Right renal pelvis (tissue), 4 donors: ENCODE measurements at regions not wholly inside any gene's neighbourhood (a gene's known extent, or its start where the extent isn't known, plus 50 kb on each side); places are given as distances from the start of the nearest gene placed in this dataset.

Source experiments
- DNase-seq, 4 donors: peaks; one replicate each; pipeline ENCODE4 v3.0.0-alpha.2; 2013; ENCODE audit warnings: low read depth in 4 of 4, low spot score in 3 of 4, missing footprints in 1 of 4

- DNase-seq, result no peak
These were observed 321.1 kb upstream of the EDNRB start for GRCh38 chr13:78239714-78240113.

- DNase-seq, result no peak
These were observed 320.3 kb upstream of the EDNRB start for GRCh38 chr13:78238911-78239310.

GRCh38 chr13:78228940-78229339 is 310.3 kb upstream of the EDNRB start:
- DNase-seq, result no peak

GRCh38 chr13:78228211-78228610 is 309.6 kb upstream of the EDNRB start:
- DNase-seq, result no peak

- no peak for DNase-seq
These were observed 309.1 kb upstream of the EDNRB start for GRCh38 chr13:78227709-78228108.

GRCh38 chr13:78215458-78216108 is 297.0 kb upstream of the EDNRB start:
- no peak for DNase-seq

- DNase-seq, result no peak
These were observed 282.8 kb upstream of the EDNRB start for GRCh38 chr13:78201411-78201810.

- no peak for DNase-seq
These were observed 280.2 kb upstream of the EDNRB start for GRCh38 chr13:78198821-78199220.

- DNase-seq, result no peak
These were observed 279.8 kb upstream of the EDNRB start for GRCh38 chr13:78198419-78198818.

GRCh38 chr13:78197231-78197630 is 278.6 kb upstream of the EDNRB start:
- DNase-seq, result no peak

GRCh38 chr13:78194904-78195639 is 276.4 kb upstream of the EDNRB start:
- no peak for DNase-seq

GRCh38 chr13:78193846-78194245 is 275.2 kb upstream of the EDNRB start:
- no peak for DNase-seq

- DNase-seq, result no peak
These were observed 274.1 kb upstream of the EDNRB start for GRCh38 chr13:78192716-78193115.

- DNase-seq, result no peak
These were observed 271.7 kb upstream of the EDNRB start for GRCh38 chr13:78190296-78190695.

GRCh38 chr13:78187781-78188180 is 269.1 kb upstream of the EDNRB start:
- DNase-seq, result no peak

- DNase-seq, result no peak
These were observed 267.1 kb upstream of the EDNRB start for GRCh38 chr13:78185700-78186099.

- DNase-seq, result no peak
These were observed 265.1 kb upstream of the EDNRB start for GRCh38 chr13:78183732-78184131.

GRCh38 chr13:78182813-78183212 is 264.2 kb upstream of the EDNRB start:
- no peak for DNase-seq

GRCh38 chr13:78177306-78177705 is 258.7 kb upstream of the EDNRB start:
- no peak for DNase-seq

- no peak for DNase-seq
These were observed 258.2 kb upstream of the EDNRB start for GRCh38 chr13:78176880-78177279.

- DNase-seq, result no peak
These were observed 250.8 kb upstream of the EDNRB start for GRCh38 chr13:78169386-78169785.

GRCh38 chr13:78168981-78169380 is 250.3 kb upstream of the EDNRB start:
- DNase-seq, result no peak
